ENCODE measurements at regions not wholly inside any gene's neighbourhood (a gene's known extent, or its start where the extent isn't known, plus 50 kb on each side); places are given as distances from the start of the nearest gene placed in this dataset.

- Histone ChIP-seq H3K4me3 (ENCODE audit: low read length) (no peak overlapping the region), H4K20me1 (ENCODE audit: insufficient read depth) (no peaks in the 10 kb centered on the region), H3K36me3 (ENCODE audit: insufficient read depth, low read length) (no peaks in the 10 kb centered on the region), H3K27ac (ENCODE audit: low read length) (no peak overlapping the region), H3K9me2 (ENCODE audit: insufficient read depth, low read length) (no peaks in the 10 kb centered on the region), H3K9me3 (ENCODE audit: low read length) (no peaks in the 10 kb centered on the region), H3K4me2 (ENCODE audit: low read length) (no peak overlapping the region), H3K9ac (ENCODE audit: low read length) (no peak overlapping the region), H2AFZ (ENCODE audit: low read depth, low read length) (no peak overlapping the region), H3K79me2 (replicated peaks; ENCODE audit: insufficient read depth, low read length) (no peaks in the 10 kb centered on the region), H3K27me3 (ENCODE audit: insufficient read depth, low read depth, low read length) (no peaks in the 10 kb centered on the region), H3F3A (ENCODE audit: insufficient read depth, low read length, poor library complexity, severe bottlenecking) (no peaks in the 10 kb centered on the region)
- TF ChIP-seq SMC3 (conservative IDR thresholded peaks at IDR 0.05; ENCODE audit: poor library complexity) (no peak), MXI1 (conservative IDR thresholded peaks at IDR 0.05; ENCODE audit: poor library complexity, severe bottlenecking) (no peak), TAF1 (IDR thresholded peaks at IDR 0.05; ENCODE audit: low read depth) (no peak), CTCF (IDR thresholded peaks at IDR 0.05; ENCODE audit: poor library complexity, severe bottlenecking) (no peak), REST (IDR thresholded peaks at IDR 0.05; ENCODE audit: borderline replicate concordance) (no peak), RAD21 (conservative IDR thresholded peaks at IDR 0.05) (no peak), EP300 (conservative IDR thresholded peaks at IDR 0.05; ENCODE audit: poor library complexity, severe bottlenecking) (no peak), POLR2AphosphoS5 (IDR thresholded peaks at IDR 0.05) (no peak), EZH2 (IDR thresholded peaks at IDR 0.05; ENCODE audit: borderline replicate concordance, insufficient read depth, low read length, poor library complexity, severe bottlenecking) (no peak)
These were observed 325.8 kb downstream of the TMEM38B start for GRCh38 chr9:106020186-106020585.

DNA sequence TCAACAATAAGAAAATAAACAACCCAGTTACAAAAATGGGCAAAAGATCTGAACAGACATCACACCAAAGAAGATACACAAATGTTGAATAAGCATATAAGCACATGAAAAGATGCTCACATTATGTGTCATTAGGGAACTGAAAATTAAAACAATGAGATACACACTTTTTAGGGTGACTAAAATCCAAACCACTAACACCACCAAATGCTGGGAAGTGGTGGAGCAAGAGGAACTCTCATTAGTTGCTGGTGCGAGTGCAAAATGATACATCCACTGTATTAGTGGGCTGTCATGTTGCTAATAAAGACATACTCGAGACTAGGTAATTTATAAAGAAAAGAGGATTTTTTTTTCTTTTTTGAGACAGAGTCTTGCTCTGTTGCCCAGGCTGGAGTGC, 329.1 kb downstream of the TMEM38B start:
- no peak for TF ChIP-seq SMC3 (conservative IDR thresholded peaks at IDR 0.05; ENCODE audit: poor library complexity)
- no peak overlapping the region for H3K27ac ChIP-seq (ENCODE audit: low read length)
- no peaks in the 10 kb centered on the region for H3K9me3 ChIP-seq (ENCODE audit: low read length)
- H3K36me3 ChIP-seq (ENCODE audit: insufficient read depth, low read length) = no peaks in the 10 kb centered on the region
- no peaks in the 10 kb centered on the region for H4K20me1 ChIP-seq (ENCODE audit: insufficient read depth)
- H3F3A ChIP-seq (ENCODE audit: insufficient read depth, low read length, poor library complexity, severe bottlenecking) = no peaks in the 10 kb centered on the region
- H3K4me2 ChIP-seq (ENCODE audit: low read length) = no peak overlapping the region
- no peak overlapping the region for H3K9ac ChIP-seq (ENCODE audit: low read length)
- no peaks in the 10 kb centered on the region for H3K79me2 ChIP-seq (replicated peaks; ENCODE audit: insufficient read depth, low read length)
- no peak overlapping the region for H3K4me3 ChIP-seq (ENCODE audit: low read length)
- no peak overlapping the region for H2AFZ ChIP-seq (ENCODE audit: low read depth, low read length)
- H3K27me3 ChIP-seq (ENCODE audit: insufficient read depth, low read depth, low read length) = no peaks in the 10 kb centered on the region
- no peaks in the 10 kb centered on the region for H3K9me2 ChIP-seq (ENCODE audit: insufficient read depth, low read length)

- Histone ChIP-seq H4K20me1 (ENCODE audit: insufficient read depth) (no peaks in the 10 kb centered on the region), H3K79me2 (replicated peaks; ENCODE audit: insufficient read depth, low read length) (no peaks in the 10 kb centered on the region), H3K9me2 (ENCODE audit: insufficient read depth, low read length) (no peaks in the 10 kb centered on the region), H3K4me3 (ENCODE audit: low read length) (no peak overlapping the region), H2AFZ (ENCODE audit: low read depth, low read length) (no peak overlapping the region), H3K27me3 (ENCODE audit: insufficient read depth, low read depth, low read length) (no peaks in the 10 kb centered on the region), H3F3A (ENCODE audit: insufficient read depth, low read length, poor library complexity, severe bottlenecking) (no peaks in the 10 kb centered on the region), H3K27ac (ENCODE audit: low read length) (no peak overlapping the region), H3K36me3 (ENCODE audit: insufficient read depth, low read length) (no peaks in the 10 kb centered on the region), H3K9me3 (ENCODE audit: low read length) (no peaks in the 10 kb centered on the region), H3K9ac (ENCODE audit: low read length) (no peak overlapping the region), H3K4me2 (ENCODE audit: low read length) (no peak overlapping the region)
- TF ChIP-seq MXI1 (conservative IDR thresholded peaks at IDR 0.05; ENCODE audit: poor library complexity, severe bottlenecking) (no peak), REST (IDR thresholded peaks at IDR 0.05; ENCODE audit: borderline replicate concordance) (no peak), RAD21 (conservative IDR thresholded peaks at IDR 0.05) (no peak), SMC3 (conservative IDR thresholded peaks at IDR 0.05; ENCODE audit: poor library complexity) (no peak), CTCF (IDR thresholded peaks at IDR 0.05; ENCODE audit: poor library complexity, severe bottlenecking) (no peak), POLR2AphosphoS5 (IDR thresholded peaks at IDR 0.05) (no peak)
These were observed 331.1 kb downstream of the TMEM38B start for GRCh38 chr9:106025453-106025852.

All from neural cell (in vitro differentiated cells).